ENCODE measurements at regions not wholly inside any gene's neighbourhood (a gene's known extent, or its start where the extent isn't known, plus 50 kb on each side); places are given as distances from the start of the nearest gene placed in this dataset.

- no peak overlapping the region for H3K27ac ChIP-seq
- H3K36me3 ChIP-seq: no peaks in the 10 kb centered on the region
- intact Hi-C loops (cut with DNase I): no loop called here
- no peaks in the 10 kb centered on the region for H3K27me3 ChIP-seq
- no peak for ATAC-seq
- WGBS, 2 donors: 85 to 87% methylated on average over 2 of the region's 2 CpGs
- H3K4me1 ChIP-seq: no peaks in the 10 kb centered on the region
- H3K9me3 ChIP-seq: no peaks in the 10 kb centered on the region
- DNase-seq: no peak
- TF ChIP-seq CTCF (IDR thresholded peaks at IDR 0.05): no peak
- no peak overlapping the region for H3K4me3 ChIP-seq
Measured at GRCh38 chr11:105312266-105312665, 172.7 kb upstream of the CARD18 start.

- 94 to 97% methylated on average over 3 of the region's 3 CpGs for WGBS, 2 donors
- intact Hi-C loops (cut with DNase I): no loop called here
- DNase-seq (no peak), ATAC-seq (no peak)
- Histone ChIP-seq H3K36me3 (no peaks in the 10 kb centered on the region), H3K4me1 (no peaks in the 10 kb centered on the region), H3K9me3 (peaks cover 0 to 7% (median 0%) of the 10 kb centered on the region in 11 donors), H3K27ac (no peak overlapping the region), H3K4me3 (no peak overlapping the region), H3K27me3 (no peaks in the 10 kb centered on the region)
- TF ChIP-seq CTCF (IDR thresholded peaks at IDR 0.05): no peak
Measured at GRCh38 chr11:105298630-105299029, 159.1 kb upstream of the CARD18 start.

- Histone ChIP-seq H3K4me3 (no peak overlapping the region), H3K27me3 (no peaks in the 10 kb centered on the region), H3K36me3 (no peaks in the 10 kb centered on the region), H3K9me3 (peaks cover 0 to 11% (median 0%) of the 10 kb centered on the region in 11 donors), H3K4me1 (no peaks in the 10 kb centered on the region), H3K27ac (no peak overlapping the region)
- intact Hi-C loops (cut with DNase I): no loop called here
- no peak for DNase-seq
- no peak for ATAC-seq
- 73 to 76% methylated on average over 2 of the region's 2 CpGs for WGBS, 2 donors
- TF ChIP-seq CTCF (IDR thresholded peaks at IDR 0.05): no peak
Measured at GRCh38 chr11:105298174-105298573, 158.6 kb upstream of the CARD18 start.

- no peak for DNase-seq
- intact Hi-C loops (cut with DNase I): no loop called here
- Histone ChIP-seq H3K4me1 (no peaks in the 10 kb centered on the region), H3K27ac (no peak overlapping the region), H3K4me3 (no peak overlapping the region), H3K27me3 (no peaks in the 10 kb centered on the region), H3K36me3 (no peaks in the 10 kb centered on the region), H3K9me3 (peaks cover 0 to 14% (median 0%) of the 10 kb centered on the region in 11 donors)
- no peak for TF ChIP-seq CTCF (IDR thresholded peaks at IDR 0.05)
- WGBS, 2 donors: 58 to 68% methylated on average over 2 of the region's 2 CpGs
- no peak for ATAC-seq
Measured at GRCh38 chr11:105297463-105297862, 157.9 kb upstream of the CARD18 start.

- Histone ChIP-seq H3K4me3 (no peak overlapping the region), H3K9me3 (peaks cover 0 to 15% (median 0%) of the 10 kb centered on the region in 11 donors), H3K36me3 (no peaks in the 10 kb centered on the region), H3K4me1 (no peaks in the 10 kb centered on the region), H3K27me3 (no peaks in the 10 kb centered on the region), H3K27ac (no peak overlapping the region)
- DNase-seq: no peak
- ATAC-seq: no peak
- 87 to 90% methylated on average over 8 of the region's 8 CpGs for WGBS, 2 donors
- TF ChIP-seq CTCF (IDR thresholded peaks at IDR 0.05): no peak
- intact Hi-C loops (cut with DNase I): no loop called here
Measured at GRCh38 chr11:105296806-105297205, 157.2 kb upstream of the CARD18 start.

Measured in heart right ventricle (tissue), 16 donors.